HG02642 (cell line): ENCODE measurements at regions not wholly inside any gene's neighbourhood (a gene's known extent, or its start where the extent isn't known, plus 50 kb on each side); places are given as distances from the start of the nearest gene placed in this dataset.
"Not testable (repeated sequence)": the region's sequence is repeated elsewhere in the genome, so short reads cannot be mapped to it uniquely, and the experiment has no call there.

Source experiments
- ATAC-seq: cut with Tn5 transposase; IDR thresholded peaks from one replicate; pipeline ENCODE4 v1.9.1; 2021; ENCODE audit warnings: mild to moderate bottlenecking; ENCODE audit not compliant: unreplicated experiment, poor library complexity

DNA sequence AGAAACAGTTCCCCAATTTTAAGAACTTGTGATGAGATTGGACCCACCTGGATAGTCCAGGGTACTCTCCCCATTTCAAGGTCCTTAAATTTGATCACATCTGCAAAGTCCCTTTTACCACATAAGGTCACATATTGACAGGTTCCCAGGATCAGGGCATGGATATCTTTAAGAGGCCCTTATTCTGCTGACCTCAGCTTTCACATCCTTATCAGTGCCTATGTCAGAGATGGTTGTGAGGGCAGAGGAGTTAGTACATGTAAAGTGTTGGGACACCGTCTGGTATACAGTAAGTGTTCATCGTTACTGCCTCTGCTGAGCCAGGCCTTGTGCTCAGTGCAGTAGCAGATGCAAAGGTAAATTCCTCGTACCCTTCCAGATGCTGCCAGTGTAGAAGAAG lies 375.4 kb upstream of the ASIC2 start:
- ATAC-seq: no peak

DNA sequence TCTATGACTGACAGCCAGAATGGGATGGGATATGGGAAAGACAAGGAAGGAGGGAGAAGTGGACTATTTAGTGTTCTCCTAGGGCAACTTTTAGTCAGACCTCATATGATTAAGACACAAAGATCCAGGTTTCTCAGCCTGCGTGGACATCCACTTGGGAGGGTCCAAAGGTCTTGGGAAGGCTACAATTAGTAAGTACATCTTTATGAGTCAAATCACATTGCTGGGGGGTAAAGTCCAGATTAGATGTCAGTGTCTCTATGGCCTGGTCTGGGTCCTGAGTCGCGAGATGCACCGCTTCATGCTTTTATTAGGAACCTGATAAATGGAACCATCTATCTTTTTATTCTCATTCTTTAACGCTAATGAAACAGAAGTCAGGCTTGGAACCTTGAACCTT lies 378.4 kb upstream of the ASIC2 start:
- ATAC-seq: no peak

DNA sequence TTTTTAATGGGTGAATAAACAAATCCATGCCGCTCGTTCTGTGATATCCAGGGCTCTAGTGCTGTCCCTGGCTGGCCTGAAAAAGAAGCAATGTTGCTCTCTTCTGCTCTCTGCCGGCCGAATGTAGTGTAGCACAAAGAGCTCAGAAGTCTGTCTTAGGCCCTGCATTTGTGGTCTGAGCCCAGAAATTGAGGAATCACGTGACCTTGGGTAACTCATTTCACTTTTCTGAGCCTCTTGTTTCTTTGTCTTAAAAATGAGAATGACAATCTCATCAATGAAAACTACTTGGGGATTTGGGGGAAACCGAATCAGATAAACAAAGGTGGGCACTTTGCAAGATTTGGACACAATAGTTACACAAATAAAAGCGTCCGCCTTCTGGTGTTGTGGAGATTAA lies 381.6 kb upstream of the ASIC2 start:
- ATAC-seq: peak; percentile 69

DNA sequence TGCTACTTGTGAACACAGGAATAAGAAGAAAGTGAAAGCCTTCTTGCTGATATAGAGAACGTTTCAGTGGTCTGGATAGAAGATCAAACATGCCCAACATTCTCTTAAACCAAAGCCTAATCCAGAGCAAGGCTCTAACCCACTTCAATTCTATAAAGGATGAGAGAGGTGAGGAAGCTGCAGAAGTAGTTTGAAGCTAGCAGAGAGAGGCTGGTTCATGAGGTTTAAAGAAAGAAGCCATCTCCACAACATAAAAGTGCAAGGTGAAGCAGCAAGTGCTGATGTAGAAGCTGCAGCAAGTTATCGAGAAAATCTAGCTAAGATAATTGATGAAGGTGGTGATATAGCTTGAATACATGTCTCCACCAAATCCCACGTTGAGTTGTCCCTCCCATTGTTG lies 383.3 kb upstream of the ASIC2 start:
- ATAC-seq: no peak

DNA sequence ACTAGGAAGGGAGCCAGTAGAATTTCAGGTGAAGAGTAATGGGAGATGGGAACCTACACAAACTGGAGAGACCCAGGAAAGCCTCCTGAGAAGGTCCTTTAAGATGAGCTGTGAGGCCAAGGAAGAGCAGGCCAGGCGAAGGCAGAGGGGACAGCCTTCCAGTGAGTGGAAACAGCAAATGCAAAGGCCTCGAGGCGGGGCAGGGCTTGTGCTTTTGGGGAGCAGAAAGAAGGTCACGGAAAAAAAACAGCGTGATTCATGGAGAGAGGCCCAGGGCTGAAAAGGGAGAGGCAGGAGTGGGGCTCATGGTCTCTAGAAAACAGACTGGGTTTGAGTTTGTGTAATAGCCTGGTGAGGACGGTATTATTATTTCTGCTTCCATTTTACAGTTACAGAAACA lies 386.5 kb upstream of the ASIC2 start:
- no peak for ATAC-seq

DNA sequence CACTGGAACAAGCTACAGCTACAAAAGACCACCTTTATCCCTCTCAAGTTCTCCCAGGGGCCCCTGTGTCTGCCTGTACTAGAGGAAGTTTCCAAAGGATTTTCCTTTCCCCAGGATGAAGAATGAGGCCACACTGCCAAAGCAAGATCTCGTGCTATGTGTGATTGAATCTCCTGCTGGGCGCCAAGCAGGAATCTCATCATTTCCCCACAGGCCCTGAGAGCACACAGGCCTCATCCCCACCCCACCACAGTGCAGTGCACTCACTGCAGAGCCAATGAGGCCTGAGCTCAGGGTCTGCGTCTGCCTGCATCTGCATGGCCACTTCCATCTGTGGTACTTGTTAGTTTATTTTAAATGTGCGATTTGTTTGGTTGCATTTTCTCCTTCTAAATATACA lies 387.4 kb upstream of the ASIC2 start:
- ATAC-seq: no peak

DNA sequence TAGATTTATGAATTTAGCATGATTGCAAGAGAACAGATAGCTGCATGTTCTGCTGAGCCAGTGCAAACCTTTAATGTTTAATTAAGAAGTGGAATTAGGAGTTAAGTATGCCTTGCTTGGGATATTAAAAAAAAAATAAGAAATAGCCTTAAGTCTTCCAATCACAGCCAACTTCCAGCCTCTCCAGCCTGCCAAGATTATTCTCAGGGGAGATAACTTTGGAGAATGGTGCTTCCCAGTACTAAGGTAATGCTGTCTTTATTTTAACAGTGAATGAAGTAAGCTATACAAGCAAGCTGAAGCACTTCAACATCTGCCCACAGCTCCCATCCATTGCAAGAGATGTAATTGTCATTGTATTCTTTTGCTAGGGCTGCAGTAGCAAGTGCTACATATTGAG lies 389.5 kb upstream of the ASIC2 start:
- ATAC-seq: no peak

DNA sequence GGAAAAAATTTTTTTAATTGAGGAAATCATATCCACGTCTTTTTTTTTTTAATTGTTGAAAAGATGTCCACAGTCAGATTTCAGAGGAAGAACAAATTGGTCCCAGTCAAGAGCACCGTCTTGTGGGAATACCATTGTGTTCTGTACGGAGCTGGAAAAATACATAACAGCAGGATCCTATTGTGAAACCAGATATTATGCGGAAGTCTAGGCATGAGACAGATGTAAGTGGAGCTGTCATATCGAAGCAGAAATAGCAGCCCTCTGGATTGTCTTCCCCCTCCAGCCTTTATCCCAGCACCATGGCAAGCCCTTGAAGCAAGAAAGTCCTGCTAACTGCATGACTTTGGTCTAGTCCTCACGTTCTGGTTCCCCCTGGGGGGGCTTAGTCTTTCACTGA lies 391.6 kb upstream of the ASIC2 start:
- no peak for ATAC-seq

DNA sequence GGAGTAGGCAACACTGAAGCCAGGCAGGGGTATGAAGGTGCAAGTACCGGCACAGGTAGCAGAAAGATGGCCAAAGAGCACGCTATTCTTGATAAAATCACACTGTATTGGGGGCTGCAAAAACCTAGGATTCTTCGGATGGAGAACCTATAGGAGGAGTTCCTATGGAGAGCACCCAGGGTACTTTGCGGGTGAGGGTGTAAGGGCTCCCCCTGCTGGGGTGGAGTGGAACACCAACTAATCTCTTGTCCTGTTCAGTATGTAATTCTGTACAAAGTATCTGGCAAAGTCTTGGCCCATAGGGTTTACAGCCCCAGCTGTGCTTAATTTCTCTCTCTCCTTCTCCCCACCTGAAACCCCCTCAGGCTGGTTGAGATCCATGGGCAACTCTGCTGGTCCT lies 393.1 kb upstream of the ASIC2 start:
- ATAC-seq: no peak

DNA sequence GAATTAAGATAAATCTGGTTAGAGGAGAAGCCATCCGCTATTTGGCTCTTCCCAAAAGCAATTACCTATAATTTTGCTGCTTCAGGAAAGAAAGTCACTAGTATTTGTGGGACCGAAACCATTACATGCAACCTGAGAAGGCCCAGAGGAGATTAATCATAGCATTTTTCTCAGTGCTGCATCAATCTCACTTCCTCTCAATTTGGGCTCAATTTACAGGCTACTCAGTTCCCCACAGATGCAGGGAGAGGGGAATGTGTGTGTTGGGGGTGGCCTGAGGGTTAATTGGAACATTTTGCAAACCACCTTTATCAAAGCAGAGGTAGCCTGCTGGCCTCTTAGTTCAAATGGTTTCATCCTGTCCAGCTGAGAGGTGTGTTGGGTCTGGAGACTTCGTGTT lies 394.7 kb upstream of the ASIC2 start:
- no peak for ATAC-seq

DNA sequence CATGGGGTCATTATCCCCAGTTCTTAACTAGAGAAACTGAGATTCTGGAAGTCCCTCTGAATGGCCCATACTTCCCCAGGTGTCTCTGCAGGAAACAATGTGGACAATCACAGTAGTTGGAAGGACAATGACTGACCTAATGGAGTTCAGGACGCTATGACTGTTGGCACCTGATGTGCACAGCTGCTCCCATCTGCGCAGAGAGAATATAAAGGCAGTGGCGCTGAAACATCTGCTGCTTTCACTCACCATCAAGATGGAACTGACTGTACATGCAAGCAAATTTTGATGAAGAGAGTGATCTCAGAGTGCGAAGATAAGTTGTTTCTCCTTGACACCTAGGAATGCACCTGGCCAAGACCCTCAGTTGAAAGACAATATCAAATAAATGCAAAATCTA lies 395.7 kb upstream of the ASIC2 start:
- no peak for ATAC-seq

DNA sequence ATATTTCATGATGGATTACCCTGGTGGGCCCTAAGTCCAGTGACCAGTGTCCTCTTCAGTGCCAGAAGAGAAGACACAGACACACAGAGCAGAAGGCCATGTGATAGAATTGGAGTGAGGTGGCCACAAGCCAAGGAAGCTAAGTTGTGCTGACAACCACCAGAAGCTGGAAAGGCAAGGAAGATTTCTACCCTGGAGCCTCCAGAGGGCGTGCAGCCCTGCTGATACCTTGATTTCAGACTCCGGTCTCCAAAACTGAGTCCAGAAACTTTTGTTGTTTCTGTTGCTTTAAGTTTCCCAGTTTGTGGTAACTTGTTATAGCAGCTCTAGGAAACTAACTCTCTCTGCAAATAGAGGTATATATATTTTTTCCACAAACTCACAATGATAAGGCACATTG lies 396.6 kb upstream of the ASIC2 start:
- ATAC-seq: no peak

DNA sequence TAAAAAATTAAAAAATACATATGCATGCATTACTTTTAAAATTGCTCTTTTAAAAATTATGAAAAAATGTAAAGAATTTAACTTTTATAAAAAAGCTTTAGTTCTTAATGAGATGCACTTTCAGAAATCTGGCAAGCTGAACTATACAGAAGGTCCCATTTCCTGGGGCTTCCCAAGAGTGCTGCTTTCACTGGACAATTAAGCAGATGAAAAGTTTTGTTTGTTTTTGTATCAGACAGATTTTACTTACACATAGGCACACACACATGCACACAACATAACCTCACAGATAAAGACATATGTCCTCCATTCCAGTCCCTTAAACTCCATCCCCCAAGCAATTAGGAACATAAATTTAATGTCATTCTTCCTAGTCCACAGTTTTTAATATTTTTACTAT lies 402.3 kb upstream of the ASIC2 start:
- ATAC-seq: no peak

DNA sequence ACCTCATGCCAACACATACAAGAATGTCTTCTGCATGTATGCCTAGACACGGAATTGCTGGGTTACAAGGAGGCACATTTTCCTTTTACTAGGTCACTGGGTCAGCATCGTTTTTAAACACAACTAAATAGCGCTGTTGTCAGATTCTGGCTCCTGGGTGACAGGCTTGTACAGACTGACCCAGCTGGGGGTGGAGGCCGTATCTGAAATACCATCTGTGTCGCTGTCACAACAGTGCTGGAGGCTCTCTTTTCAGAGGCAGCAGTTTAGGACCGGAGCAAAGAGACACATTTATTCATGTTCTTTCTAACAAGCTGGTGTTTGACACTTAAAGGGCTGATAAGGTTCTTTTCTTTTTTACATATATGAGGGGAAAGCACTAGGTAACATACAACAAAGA lies 403.0 kb upstream of the ASIC2 start:
- ATAC-seq: no peak

DNA sequence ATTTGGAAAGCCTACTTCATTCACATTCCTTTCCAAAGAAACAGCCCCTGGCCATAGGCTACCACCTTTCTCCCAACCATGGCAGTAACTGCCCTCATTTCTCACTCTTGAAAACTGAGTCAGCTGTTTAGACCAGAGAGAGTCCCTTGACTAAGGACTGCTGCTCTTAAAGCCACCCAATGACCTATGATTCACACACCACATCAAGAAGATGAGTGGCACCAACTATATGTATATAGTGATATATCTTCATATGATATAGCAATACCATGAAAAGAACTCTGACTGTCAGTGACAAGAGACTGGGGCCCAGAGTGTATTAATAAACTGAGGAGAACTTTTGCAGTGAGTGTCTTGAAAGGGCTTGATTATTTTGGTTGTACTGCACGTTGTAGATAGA lies 404.5 kb upstream of the ASIC2 start:
- ATAC-seq: no peak

DNA sequence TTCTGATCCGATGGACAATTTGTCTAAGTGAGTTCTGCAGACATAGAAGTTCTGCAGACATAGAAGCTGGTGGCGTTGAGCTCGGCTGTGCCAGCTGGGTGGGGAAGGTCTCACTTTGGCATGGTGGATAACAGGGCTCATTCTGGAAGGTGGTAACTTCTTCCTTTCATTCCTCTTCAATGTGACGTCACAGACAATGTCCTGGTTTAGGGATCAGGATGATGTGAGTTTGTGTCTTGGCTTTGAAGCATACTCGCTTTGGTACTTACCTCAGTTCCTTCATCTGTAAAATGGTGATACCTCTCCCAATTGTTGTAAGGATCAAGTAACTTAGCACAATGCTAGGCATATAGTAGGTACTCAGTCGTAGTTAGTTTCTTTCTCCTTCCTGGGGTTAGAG lies 408.8 kb upstream of the ASIC2 start:
- no peak for ATAC-seq

DNA sequence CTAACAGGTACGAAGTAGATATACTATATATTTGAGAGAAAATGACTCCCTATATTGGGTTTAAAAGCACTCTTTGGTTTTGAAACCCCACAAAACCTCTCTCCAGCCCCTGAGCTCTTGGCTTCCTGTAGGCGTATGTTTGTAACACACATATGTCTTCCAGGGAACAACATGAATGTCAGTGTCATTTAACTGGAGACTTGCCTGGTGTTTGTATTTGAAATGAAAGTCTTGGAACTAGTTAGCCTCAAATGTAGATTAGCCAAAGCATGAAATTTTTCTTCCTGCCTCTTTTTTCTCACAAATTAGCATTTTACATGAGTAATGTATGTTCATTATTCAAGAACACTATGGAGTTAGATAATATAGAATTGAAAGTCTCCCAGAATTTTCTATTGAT lies 411.8 kb upstream of the ASIC2 start:
- ATAC-seq: no peak

DNA sequence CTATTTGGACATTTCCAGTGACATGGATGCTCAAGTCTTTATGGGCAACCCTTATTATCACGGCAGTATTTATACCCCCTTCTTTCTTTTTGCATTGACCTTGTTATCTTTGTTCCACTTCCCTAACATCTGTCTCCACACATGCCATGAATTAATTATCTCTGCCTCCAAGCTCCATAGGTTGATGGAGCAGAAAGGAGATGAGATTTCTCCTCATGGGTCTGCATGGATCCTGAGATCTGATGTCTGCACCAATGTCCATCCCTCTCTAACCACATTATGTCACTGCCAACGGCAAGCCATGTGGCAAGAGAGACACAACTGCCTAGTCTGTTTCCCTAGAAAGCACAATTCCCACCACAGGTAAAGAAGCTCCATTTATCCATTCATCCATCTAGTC lies 416.8 kb upstream of the ASIC2 start:
- no peak for ATAC-seq

DNA sequence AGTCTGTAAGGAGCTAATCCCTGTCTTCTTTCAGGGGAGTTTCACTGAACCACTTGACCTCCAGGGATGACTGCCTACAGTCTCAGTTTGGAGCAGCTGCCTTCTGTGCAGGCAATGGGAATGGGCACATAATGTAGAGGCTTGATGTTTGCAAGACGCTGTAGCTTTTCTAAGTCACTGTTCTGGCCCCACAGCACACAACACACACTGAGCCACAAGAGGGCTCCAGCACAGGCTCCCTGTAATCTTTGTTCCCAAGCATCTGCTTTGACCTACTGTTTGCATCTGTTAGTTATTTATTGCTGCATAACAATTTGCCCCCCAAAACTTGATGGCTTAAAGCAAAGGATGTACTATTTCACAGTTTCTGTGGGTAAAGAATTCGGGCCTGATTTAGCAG lies 419.0 kb upstream of the ASIC2 start:
- ATAC-seq: no peak

DNA sequence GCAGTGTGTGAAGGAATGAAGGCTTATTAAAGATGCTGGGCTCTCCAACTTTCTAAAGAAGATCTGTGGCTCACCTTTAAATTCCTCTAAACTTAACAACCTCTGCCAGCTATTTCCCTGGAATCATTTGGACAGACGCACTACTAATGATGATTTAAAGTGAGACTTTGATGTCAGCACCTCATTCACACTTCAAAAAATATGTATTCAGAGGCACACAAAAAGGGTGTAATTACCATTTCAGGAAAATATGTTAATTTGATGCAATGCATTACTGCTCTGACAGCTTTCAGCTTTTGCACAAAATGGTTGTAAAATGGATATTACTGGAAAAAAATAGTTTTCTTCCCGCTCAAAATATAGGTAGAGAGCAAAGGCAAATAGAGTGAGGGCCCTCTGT lies 423.9 kb upstream of the ASIC2 start:
- no peak for ATAC-seq

DNA sequence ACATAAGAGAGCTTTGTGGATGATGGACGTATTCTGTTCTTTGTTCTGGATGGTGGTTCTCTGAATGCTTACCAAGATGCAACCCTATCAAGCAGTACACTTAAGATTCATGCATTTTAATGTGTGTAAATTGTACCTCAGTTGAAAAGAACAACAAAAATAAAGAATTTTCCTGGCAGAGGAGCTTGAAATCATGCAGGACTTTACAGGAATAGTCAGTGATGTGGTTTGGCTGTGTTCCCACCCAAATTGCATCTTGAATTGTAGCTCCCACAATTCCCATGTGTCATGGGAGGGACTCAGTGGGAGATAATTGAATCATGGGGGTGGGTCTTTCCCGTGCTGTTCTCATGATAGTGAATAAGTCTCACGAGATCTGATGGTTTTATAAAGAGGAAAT lies 430.6 kb upstream of the ASIC2 start:
- ATAC-seq: not testable (repeated sequence)

DNA sequence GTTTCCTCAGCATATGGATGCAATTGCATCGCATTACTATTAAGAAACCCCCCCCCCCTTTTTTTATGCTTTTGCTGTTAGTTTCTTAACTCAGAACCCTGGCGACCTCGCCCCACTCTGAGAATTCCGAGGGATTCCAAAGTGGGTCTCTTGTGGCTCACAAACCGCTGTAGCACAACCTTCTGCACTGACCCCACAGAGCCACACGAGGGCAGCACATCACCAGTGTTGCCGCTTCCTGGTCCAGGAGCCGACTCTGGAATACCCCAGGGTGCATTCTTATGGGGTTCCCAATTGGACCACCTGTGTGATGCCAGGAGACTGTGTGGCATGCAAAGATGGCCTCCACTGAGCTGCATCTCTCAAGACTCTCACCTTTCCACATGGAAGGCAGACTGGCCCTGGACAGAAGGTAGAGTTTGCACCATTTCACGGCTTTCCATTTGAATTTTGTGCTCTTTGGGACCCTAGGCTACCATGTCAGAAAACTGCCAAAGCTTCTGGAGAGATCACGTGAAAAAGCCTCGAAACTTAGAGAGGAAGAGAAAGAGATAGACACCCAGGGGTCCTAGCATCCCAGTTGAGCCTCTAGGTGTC lies 432.7 kb upstream of the ASIC2 start:
- no peak for ATAC-seq

DNA sequence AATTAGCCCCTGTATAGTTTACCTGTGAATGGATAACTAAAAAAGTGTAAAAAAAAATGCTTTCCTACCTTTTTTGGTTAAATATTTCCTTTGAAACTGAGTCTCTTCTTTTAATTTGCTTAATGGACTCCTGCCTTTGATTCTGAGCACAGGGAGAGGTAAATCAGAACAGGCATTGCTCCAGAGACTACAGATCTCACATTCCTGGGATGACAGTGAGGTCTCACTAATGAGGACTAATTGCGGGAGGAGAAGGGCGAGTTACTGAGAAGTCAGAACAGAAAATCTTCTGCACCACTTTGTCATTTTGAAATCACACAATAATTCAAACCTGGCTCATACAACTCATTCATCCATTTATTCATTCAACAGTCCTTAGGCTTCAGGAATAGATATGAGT lies 437.0 kb upstream of the ASIC2 start:
- no peak for ATAC-seq
